Breast epithelium (tissue), 3 donors: ENCODE measurements at regions not wholly inside any gene's neighbourhood (a gene's known extent, or its start where the extent isn't known, plus 50 kb on each side); places are given as distances from the start of the nearest gene placed in this dataset.

Source experiments
- CTCF ChIP-seq, 3 donors: fragments of 450-650 bp; IDR thresholded peaks; one replicate each; pipeline ENCODE4 v1.5.1; 2016 to 2017; ENCODE audit warnings: antibody characterized with exemption in 3 of 3, mild to moderate bottlenecking in 3 of 3, moderate library complexity in 3 of 3
- POLR2A ChIP-seq: fragments of 450-650 bp; IDR thresholded peaks from one replicate; pipeline ENCODE4 v1.6.1; 2016; ENCODE audit warnings: antibody characterized with exemption, mild to moderate bottlenecking, moderate library complexity
- POLR2AphosphoS5 ChIP-seq, 3 donors: sonication (generic); formaldehyde crosslinking; IDR thresholded peaks; one replicate each; pipeline ENCODE4 v1.6.1; 2017; ENCODE audit warnings: antibody characterized with exemption in 3 of 3

GRCh38 chr10:94052866-94053791, 59.4 kb downstream of the PLCE1 start:
- no peak for TF ChIP-seq CTCF (IDR thresholded peaks at IDR 0.05)
- TF ChIP-seq POLR2A = no peak
- TF ChIP-seq POLR2AphosphoS5 (IDR thresholded peaks at IDR 0.05) = no peak
